ENCODE measurements at regions not wholly inside any gene's neighbourhood (a gene's known extent, or its start where the extent isn't known, plus 50 kb on each side); places are given as distances from the start of the nearest gene placed in this dataset.
"Not testable (repeated sequence)": the region's sequence is repeated elsewhere in the genome, so short reads cannot be mapped to it uniquely, and the experiment has no call there.

- ATAC-seq: peak; percentile 82 to 86
Observed at GRCh38 chr1:101122452-101123166, 97.0 kb upstream of the DPH5 start.

GRCh38 chr1:101121975-101122374, 96.4 kb upstream of the DPH5 start:
- no peak for ATAC-seq

- no peak for ATAC-seq
Observed at GRCh38 chr1:101121504-101121903, 95.9 kb upstream of the DPH5 start.

- peak; percentile 55 to 70 for ATAC-seq
Observed at GRCh38 chr1:101120868-101121267, 95.3 kb upstream of the DPH5 start.

- ATAC-seq: no peak
Observed at GRCh38 chr1:101119289-101119688, 93.7 kb upstream of the DPH5 start.

- ATAC-seq: no peak
Observed at GRCh38 chr1:101116006-101116405, 90.4 kb upstream of the DPH5 start.

GRCh38 chr1:101115112-101115511, 89.5 kb upstream of the DPH5 start:
- no peak for ATAC-seq

- not testable (repeated sequence) for ATAC-seq
Observed at GRCh38 chr1:101114128-101114527, 88.5 kb upstream of the DPH5 start.

GRCh38 chr1:101112051-101112780, 86.6 kb upstream of the DPH5 start:
- peak; percentile 90 to 93 for ATAC-seq

GRCh38 chr1:101111461-101111860, 85.9 kb upstream of the DPH5 start:
- ATAC-seq: no peak

GRCh38 chr1:101109791-101110190, 84.2 kb upstream of the DPH5 start:
- ATAC-seq: no peak

GRCh38 chr1:101108111-101108500, 82.5 kb upstream of the DPH5 start:
- peak; percentile 57 to 61 for ATAC-seq

- ATAC-seq: no peak
Observed at GRCh38 chr1:101107496-101108110, 82.0 kb upstream of the DPH5 start.

GRCh38 chr1:101105877-101106276, 80.3 kb upstream of the DPH5 start:
- ATAC-seq: no peak

- no peak for ATAC-seq
Observed at GRCh38 chr1:101102426-101103156, 77.0 kb upstream of the DPH5 start.

GRCh38 chr1:101101360-101101759, 75.8 kb upstream of the DPH5 start:
- no peak for ATAC-seq

- no peak for ATAC-seq
Observed at GRCh38 chr1:101100674-101101073, 75.1 kb upstream of the DPH5 start.

GRCh38 chr1:101098907-101099306, 73.3 kb upstream of the DPH5 start:
- ATAC-seq: no peak

GRCh38 chr1:101098327-101098726, 72.7 kb upstream of the DPH5 start:
- no peak for ATAC-seq

GRCh38 chr1:101089613-101090338, 64.2 kb upstream of the DPH5 start:
- no peak for ATAC-seq

- ATAC-seq: peak; percentile 92 to 95
Observed at GRCh38 chr1:101088431-101088830, 62.8 kb upstream of the DPH5 start.

GRCh38 chr1:101086783-101087182, 61.2 kb upstream of the DPH5 start:
- no peak for ATAC-seq

All from activated CD4-positive, CD25-positive, alpha-beta regulatory T cell treated with anti-CD3 and anti-CD28 coated beads, Interleukin-2, amount 50 U/mL, for 24 hours (primary cell).